ENCODE measurements at regions not wholly inside any gene's neighbourhood (a gene's known extent, or its start where the extent isn't known, plus 50 kb on each side); places are given as distances from the start of the nearest gene placed in this dataset.

DNA sequence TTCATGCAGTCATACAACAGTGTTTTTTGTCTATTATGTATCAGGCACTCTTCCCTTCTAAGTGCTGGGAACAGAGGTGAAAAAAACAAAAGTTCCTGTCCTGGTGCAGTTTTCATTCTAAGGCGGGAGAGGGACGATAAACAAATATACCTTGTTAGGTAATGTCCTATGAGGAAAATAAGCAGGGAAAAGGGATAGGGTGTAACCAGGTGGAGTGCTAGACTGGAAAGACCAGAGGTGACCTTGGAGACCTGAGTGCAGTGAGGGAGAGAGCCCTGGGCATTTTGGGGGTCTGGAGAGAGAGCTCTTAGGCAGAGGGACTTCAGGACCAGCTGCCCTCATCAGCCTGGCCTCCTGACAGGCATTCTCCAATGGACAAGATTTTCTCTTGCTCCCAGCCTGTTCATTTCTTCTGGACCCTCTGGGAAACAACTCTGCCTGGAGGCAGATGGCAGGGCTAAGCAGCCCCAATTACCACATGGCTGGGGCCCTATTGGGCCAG is 97.2 kb upstream of the TJP1 start (continued):
- no peak for TF ChIP-seq PATZ1 (CRISPR knock-in tag; IDR thresholded peaks at IDR 0.05; ENCODE audit: borderline replicate concordance)

GRCh38 chr15:29917600-29918597 is 95.6 kb upstream of the TJP1 start:
- TF ChIP-seq, protein P1, sequence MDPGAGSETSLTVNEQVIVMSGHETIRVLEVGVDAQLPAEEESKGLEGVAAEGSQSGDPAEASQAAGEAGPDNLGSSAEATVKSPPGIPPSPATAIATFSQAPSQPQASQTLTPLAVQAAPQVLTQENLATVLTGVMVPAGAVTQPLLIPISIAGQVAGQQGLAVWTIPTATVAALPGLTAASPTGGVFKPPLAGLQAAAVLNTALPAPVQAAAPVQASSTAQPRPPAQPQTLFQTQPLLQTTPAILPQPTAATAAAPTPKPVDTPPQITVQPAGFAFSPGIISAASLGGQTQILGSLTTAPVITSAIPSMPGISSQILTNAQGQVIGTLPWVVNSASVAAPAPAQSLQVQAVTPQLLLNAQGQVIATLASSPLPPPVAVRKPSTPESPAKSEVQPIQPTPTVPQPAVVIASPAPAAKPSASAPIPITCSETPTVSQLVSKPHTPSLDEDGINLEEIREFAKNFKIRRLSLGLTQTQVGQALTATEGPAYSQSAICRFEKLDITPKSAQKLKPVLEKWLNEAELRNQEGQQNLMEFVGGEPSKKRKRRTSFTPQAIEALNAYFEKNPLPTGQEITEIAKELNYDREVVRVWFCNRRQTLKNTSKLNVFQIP (CRISPR knock-in tag; IDR thresholded peaks at IDR 0.05; ENCODE audit: borderline replicate concordance, low read depth): no peak
- TF ChIP-seq SNAI2 (CRISPR knock-in tag; IDR thresholded peaks at IDR 0.05) (no peak), ARNTL (CRISPR knock-in tag; IDR thresholded peaks at IDR 0.05; ENCODE audit: borderline replicate concordance, low read depth) (no peak), PATZ1 (CRISPR knock-in tag; IDR thresholded peaks at IDR 0.05; ENCODE audit: borderline replicate concordance) (no peak), CSDC2 (CRISPR knock-in tag; IDR thresholded peaks at IDR 0.05) (no peak), ZNF565 (CRISPR knock-in tag; conservative IDR thresholded peaks at IDR 0.05; ENCODE audit: low read depth) (no peak), ISL1 (CRISPR knock-in tag; IDR thresholded peaks at IDR 0.05) (no peak), ESRRG (CRISPR knock-in tag; IDR thresholded peaks at IDR 0.05) (no peak), ZNF70 (CRISPR knock-in tag; IDR thresholded peaks at IDR 0.05) (no peak), ZC3H10 (CRISPR knock-in tag; IDR thresholded peaks at IDR 0.05) (no peak), RARB (CRISPR knock-in tag; IDR thresholded peaks at IDR 0.05) (no peak)
- TF ChIP-seq, protein P2, sequence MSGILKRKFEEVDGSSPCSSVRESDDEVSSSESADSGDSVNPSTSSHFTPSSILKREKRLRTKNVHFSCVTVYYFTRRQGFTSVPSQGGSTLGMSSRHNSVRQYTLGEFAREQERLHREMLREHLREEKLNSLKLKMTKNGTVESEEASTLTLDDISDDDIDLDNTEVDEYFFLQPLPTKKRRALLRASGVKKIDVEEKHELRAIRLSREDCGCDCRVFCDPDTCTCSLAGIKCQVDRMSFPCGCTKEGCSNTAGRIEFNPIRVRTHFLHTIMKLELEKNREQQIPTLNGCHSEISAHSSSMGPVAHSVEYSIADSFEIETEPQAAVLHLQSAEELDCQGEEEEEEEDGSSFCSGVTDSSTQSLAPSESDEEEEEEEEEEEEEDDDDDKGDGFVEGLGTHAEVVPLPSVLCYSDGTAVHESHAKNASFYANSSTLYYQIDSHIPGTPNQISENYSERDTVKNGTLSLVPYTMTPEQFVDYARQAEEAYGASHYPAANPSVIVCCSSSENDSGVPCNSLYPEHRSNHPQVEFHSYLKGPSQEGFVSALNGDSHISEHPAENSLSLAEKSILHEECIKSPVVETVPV (CRISPR knock-in tag; IDR thresholded peaks at IDR 0.05): no peak
- ATAC-seq: no peak

DNA sequence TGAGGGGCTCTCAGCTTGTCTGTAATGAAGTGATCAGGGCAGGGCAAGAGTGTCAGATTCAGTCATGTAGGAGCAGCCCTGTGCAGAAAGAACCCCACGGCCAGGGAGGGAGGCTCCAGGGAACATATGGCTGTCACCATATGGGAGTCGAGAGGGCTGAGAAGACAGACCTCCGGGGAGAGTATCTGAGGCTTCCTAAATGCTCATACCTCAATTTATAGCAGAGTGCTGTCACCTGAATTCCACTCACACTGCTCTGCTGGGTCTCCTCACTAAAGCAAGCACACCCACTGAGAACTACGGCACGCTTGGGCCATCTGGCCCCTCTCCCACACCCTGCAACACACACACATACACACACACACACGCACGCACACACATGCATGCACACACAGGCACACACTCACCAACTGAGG is 92.3 kb upstream of the TJP1 start:
- ATAC-seq: no peak
- TF ChIP-seq TCF4 (CRISPR knock-in tag; IDR thresholded peaks at IDR 0.05; ENCODE audit: borderline replicate concordance): no peak
- TF ChIP-seq, protein P1 (CRISPR knock-in tag; IDR thresholded peaks at IDR 0.05; ENCODE audit: borderline replicate concordance, low read depth): no peak
- no peak for TF ChIP-seq ESRRG (CRISPR knock-in tag; IDR thresholded peaks at IDR 0.05)
- TF ChIP-seq, protein P3, sequence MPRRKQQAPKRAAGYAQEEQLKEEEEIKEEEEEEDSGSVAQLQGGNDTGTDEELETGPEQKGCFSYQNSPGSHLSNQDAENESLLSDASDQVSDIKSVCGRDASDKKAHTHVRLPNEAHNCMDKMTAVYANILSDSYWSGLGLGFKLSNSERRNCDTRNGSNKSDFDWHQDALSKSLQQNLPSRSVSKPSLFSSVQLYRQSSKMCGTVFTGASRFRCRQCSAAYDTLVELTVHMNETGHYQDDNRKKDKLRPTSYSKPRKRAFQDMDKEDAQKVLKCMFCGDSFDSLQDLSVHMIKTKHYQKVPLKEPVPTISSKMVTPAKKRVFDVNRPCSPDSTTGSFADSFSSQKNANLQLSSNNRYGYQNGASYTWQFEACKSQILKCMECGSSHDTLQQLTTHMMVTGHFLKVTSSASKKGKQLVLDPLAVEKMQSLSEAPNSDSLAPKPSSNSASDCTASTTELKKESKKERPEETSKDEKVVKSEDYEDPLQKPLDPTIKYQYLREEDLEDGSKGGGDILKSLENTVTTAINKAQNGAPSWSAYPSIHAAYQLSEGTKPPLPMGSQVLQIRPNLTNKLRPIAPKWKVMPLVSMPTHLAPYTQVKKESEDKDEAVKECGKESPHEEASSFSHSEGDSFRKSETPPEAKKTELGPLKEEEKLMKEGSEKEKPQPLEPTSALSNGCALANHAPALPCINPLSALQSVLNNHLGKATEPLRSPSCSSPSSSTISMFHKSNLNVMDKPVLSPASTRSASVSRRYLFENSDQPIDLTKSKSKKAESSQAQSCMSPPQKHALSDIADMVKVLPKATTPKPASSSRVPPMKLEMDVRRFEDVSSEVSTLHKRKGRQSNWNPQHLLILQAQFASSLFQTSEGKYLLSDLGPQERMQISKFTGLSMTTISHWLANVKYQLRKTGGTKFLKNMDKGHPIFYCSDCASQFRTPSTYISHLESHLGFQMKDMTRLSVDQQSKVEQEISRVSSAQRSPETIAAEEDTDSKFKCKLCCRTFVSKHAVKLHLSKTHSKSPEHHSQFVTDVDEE (CRISPR knock-in tag; IDR thresholded peaks at IDR 0.05): no peak
- TF ChIP-seq BACH2 (CRISPR knock-in tag; IDR thresholded peaks at IDR 0.05; ENCODE audit: borderline replicate concordance): no peak
- no peak for TF ChIP-seq ZFP3 (CRISPR knock-in tag; IDR thresholded peaks at IDR 0.05)
- TF ChIP-seq PPARA (CRISPR knock-in tag; IDR thresholded peaks at IDR 0.05; ENCODE audit: borderline replicate concordance): no peak
- no peak for TF ChIP-seq ZNF8 (CRISPR knock-in tag; IDR thresholded peaks at IDR 0.05)
- no peak for TF ChIP-seq ZNF70 (CRISPR knock-in tag; IDR thresholded peaks at IDR 0.05)
- TF ChIP-seq, protein P2 (CRISPR knock-in tag; IDR thresholded peaks at IDR 0.05): no peak
- TF ChIP-seq, protein P4, sequence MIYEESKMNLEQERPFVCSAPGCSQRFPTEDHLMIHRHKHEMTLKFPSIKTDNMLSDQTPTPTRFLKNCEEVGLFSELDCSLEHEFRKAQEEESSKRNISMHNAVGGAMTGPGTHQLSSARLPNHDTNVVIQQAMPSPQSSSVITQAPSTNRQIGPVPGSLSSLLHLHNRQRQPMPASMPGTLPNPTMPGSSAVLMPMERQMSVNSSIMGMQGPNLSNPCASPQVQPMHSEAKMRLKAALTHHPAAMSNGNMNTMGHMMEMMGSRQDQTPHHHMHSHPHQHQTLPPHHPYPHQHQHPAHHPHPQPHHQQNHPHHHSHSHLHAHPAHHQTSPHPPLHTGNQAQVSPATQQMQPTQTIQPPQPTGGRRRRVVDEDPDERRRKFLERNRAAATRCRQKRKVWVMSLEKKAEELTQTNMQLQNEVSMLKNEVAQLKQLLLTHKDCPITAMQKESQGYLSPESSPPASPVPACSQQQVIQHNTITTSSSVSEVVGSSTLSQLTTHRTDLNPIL (CRISPR knock-in tag; IDR thresholded peaks at IDR 0.05; ENCODE audit: low read depth): no peak
- TF ChIP-seq CSDC2 (CRISPR knock-in tag; IDR thresholded peaks at IDR 0.05): no peak
- TF ChIP-seq TOX (CRISPR knock-in tag; IDR thresholded peaks at IDR 0.05; ENCODE audit: borderline replicate concordance): no peak
- no peak for TF ChIP-seq OSR1 (CRISPR knock-in tag; IDR thresholded peaks at IDR 0.05)
- no peak for TF ChIP-seq ZFP30 (CRISPR knock-in tag; IDR thresholded peaks at IDR 0.05)
- TF ChIP-seq ISL1 (CRISPR knock-in tag; IDR thresholded peaks at IDR 0.05): no peak
